ENCODE measurements at regions not wholly inside any gene's neighbourhood (a gene's known extent, or its start where the extent isn't known, plus 50 kb on each side); places are given as distances from the start of the nearest gene placed in this dataset.

DNA sequence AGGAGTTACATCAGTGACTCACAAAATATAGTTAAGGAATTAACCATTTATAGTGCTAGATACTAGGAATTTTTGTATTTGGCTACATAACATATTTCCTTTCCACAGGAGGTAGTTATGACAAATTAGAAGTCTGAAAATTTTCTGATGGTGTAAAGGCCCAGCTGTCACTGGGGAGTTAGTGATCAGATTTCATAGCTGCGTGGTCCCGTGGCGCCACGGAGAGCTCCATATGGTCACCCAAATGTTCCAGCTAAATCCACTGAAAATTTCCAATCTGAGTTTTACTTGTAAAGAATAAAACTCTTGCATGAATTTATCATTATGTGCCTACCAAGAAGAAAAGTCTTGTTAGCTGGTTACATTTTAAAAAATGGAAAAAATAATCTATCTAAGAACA lies 368.9 kb upstream of the PLSCR5 start:
- Histone ChIP-seq H3K4me3 (ENCODE audit: low read depth, low read length) (no peak overlapping the region), H3K27ac (ENCODE audit: low read depth, low read length) (no peak overlapping the region), H3K4me1 (ENCODE audit: control insufficient read depth, insufficient read depth, low read length) (no peaks in the 10 kb centered on the region; the same call in 1 of the 2 replicates), H3K9me3 (ENCODE audit: control insufficient read depth, insufficient read depth, low read depth, low read length) (no peaks in the 10 kb centered on the region), H3K36me3 (ENCODE audit: control insufficient read depth, insufficient read depth, low read length) (no peaks in the 10 kb centered on the region), H3K9ac (ENCODE audit: low read length) (no peak overlapping the region), H3K27me3 (ENCODE audit: control insufficient read depth, insufficient read depth, low read length) (no peaks in the 10 kb centered on the region)

DNA sequence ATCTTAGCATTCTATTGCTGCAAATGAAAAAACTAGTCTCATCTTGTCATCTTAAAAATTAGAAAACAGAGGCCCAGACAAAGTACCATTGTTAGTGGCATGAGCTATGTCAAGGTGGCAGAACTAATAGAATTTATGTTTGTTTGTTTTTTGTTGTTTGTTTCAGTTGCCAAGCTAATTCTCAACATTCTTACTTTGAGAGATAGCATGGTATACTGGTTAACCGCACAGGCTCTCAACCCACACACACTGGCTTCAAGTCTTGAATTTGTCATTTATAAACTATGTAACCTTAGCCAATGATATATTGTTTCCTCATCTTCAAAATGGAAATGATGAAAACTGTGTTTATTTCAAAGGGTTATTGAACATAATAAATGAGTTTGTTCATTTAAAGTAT lies 367.6 kb upstream of the PLSCR5 start:
- no peaks in the 10 kb centered on the region for H3K9me3 ChIP-seq (ENCODE audit: control insufficient read depth, insufficient read depth, low read depth, low read length)
- no peaks in the 10 kb centered on the region for H3K27me3 ChIP-seq (ENCODE audit: control insufficient read depth, insufficient read depth, low read length)
- H3K4me3 ChIP-seq (ENCODE audit: low read depth, low read length): no peak overlapping the region
- no peaks in the 10 kb centered on the region for H3K36me3 ChIP-seq (ENCODE audit: control insufficient read depth, insufficient read depth, low read length)
- H3K9ac ChIP-seq (ENCODE audit: low read length): no peak overlapping the region
- no peak overlapping the region for H3K27ac ChIP-seq (ENCODE audit: low read depth, low read length)
- peaks cover 11% of the 10 kb centered on the region for H3K4me1 ChIP-seq (ENCODE audit: control insufficient read depth, insufficient read depth, low read length)

DNA sequence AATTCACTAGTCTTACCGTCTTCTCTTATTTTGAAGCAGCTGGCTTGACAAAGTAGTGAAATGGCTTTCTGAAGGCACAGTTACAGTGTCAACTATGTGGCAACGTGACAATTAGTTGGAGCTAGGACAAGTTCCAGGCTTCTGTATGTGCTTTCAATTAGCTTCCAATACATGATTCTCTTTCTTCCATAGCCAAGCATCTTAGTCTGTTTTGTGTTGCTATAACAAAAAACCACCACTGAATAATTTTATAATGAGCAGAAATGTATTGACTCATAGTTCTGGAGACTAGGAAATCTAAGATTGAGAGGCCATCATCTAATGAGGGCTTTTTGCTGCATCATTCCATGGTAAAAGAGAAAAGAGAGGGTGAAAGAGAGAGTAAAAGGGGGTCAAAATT lies 365.1 kb upstream of the PLSCR5 start:
- Histone ChIP-seq H3K4me3 (ENCODE audit: low read depth, low read length) (no peak overlapping the region), H3K4me1 (ENCODE audit: control insufficient read depth, insufficient read depth, low read length) (peaks cover 12% of the 10 kb centered on the region), H3K9me3 (ENCODE audit: control insufficient read depth, insufficient read depth, low read depth, low read length) (no peaks in the 10 kb centered on the region), H3K36me3 (ENCODE audit: control insufficient read depth, insufficient read depth, low read length) (no peaks in the 10 kb centered on the region), H3K27me3 (ENCODE audit: control insufficient read depth, insufficient read depth, low read length) (no peaks in the 10 kb centered on the region), H3K27ac (ENCODE audit: low read depth, low read length) (no peak overlapping the region), H3K9ac (ENCODE audit: low read length) (no peak overlapping the region)

DNA sequence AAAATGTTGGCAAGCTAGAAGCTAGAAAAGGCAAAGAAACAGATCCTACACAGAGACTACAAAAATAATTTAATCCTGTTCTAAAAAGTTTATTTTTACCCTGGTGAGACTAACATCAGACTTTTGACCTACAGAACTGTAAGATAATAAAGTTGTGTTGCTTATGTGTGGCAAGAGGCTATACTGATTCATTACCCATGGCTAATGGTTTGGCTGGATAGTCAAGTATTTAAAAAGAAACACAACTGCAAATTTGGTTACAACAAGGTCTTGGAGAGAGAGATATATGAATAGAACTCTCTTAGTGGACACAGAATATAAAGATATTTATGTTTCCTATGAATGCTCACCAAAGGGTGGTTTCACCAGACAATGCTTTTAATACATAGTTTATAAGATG lies 364.2 kb upstream of the PLSCR5 start:
- Histone ChIP-seq H3K9me3 (ENCODE audit: control insufficient read depth, insufficient read depth, low read depth, low read length) (no peaks in the 10 kb centered on the region), H3K27ac (ENCODE audit: low read depth, low read length) (no peak overlapping the region), H3K9ac (ENCODE audit: low read length) (no peak overlapping the region), H3K36me3 (ENCODE audit: control insufficient read depth, insufficient read depth, low read length) (no peaks in the 10 kb centered on the region), H3K27me3 (ENCODE audit: control insufficient read depth, insufficient read depth, low read length) (no peaks in the 10 kb centered on the region), H3K4me1 (ENCODE audit: control insufficient read depth, insufficient read depth, low read length) (peaks cover 12% of the 10 kb centered on the region), H3K4me3 (ENCODE audit: low read depth, low read length) (no peak overlapping the region)

DNA sequence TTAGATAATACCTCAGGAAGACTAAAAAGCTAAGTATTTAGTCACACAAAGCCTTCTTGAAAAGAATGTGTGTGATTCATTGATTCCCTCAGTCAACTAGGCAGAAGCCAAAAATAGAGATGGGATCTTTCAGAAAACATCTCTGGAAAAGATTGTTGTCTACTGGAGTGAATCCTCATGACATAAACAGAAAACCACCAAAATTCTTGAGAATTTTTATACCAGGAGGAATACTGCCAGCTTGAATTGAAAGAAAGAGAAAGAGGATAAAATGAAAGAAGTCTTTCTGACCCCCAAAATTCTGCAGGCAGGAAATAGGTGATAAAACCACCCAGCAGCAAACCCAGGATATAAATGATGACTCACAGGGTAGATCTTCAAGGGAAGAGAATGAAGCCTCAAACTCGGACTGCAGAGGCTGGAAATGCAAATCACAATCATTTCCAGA lies 363.1 kb upstream of the PLSCR5 start:
- no peaks in the 10 kb centered on the region for H3K9me3 ChIP-seq (ENCODE audit: control insufficient read depth, insufficient read depth, low read depth, low read length)
- H3K27ac ChIP-seq (ENCODE audit: low read depth, low read length): peak overlapping the region; percentile 90
- H3K4me1 ChIP-seq (ENCODE audit: control insufficient read depth, insufficient read depth, low read length): peaks cover 12% of the 10 kb centered on the region
- H3K9ac ChIP-seq (ENCODE audit: low read length): no peak overlapping the region
- H3K36me3 ChIP-seq (ENCODE audit: control insufficient read depth, insufficient read depth, low read length): no peaks in the 10 kb centered on the region
- H3K27me3 ChIP-seq (ENCODE audit: control insufficient read depth, insufficient read depth, low read length): no peaks in the 10 kb centered on the region
- H3K4me3 ChIP-seq (ENCODE audit: low read depth, low read length): no peak overlapping the region

DNA sequence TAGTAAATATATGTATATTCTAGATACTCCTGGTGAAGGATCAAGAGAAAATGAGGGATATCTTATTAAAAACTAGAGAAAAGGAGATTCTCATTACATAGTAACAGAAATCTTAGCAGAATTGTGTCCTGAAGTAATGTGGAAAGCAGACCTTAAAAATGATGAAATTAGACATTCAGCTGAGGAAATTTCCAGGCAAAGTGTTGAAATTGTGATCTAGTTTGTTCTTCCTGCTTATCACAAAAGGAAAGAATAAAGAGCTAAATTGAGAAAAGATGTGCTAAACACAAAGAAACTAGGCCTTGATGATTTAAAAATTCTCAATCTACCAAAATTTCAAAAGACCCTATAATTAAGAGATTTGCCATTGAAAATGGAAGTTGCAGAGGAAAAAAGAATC lies 362.6 kb upstream of the PLSCR5 start:
- Histone ChIP-seq H3K36me3 (ENCODE audit: control insufficient read depth, insufficient read depth, low read length) (no peaks in the 10 kb centered on the region), H3K27ac (ENCODE audit: low read depth, low read length) (peak overlapping the region; percentile 90), H3K27me3 (ENCODE audit: control insufficient read depth, insufficient read depth, low read length) (no peaks in the 10 kb centered on the region), H3K9me3 (ENCODE audit: control insufficient read depth, insufficient read depth, low read depth, low read length) (no peaks in the 10 kb centered on the region), H3K4me3 (ENCODE audit: low read depth, low read length) (no peak overlapping the region), H3K9ac (ENCODE audit: low read length) (no peak overlapping the region), H3K4me1 (ENCODE audit: control insufficient read depth, insufficient read depth, low read length) (peaks cover 12% of the 10 kb centered on the region)

DNA sequence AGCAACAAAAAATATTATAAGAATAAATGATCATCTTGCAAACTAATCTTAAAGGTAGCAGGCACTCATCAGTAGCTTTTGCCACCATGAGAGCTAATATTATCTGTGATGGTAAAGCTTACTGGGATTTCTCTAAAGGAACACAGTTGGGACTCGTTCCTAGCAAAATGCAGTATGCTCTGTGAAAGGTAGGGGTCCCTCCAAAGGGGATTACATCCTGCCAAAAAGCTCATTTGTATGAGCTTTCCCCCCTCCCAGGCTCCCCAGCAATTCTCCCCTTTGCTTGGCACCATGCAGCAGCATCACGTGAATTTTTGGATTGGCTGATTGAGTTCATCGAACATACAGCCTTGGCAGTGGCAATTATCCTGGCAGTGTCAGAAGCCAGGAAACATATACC lies 361.0 kb upstream of the PLSCR5 start:
- H3K4me3 ChIP-seq (ENCODE audit: low read depth, low read length): no peak overlapping the region

DNA sequence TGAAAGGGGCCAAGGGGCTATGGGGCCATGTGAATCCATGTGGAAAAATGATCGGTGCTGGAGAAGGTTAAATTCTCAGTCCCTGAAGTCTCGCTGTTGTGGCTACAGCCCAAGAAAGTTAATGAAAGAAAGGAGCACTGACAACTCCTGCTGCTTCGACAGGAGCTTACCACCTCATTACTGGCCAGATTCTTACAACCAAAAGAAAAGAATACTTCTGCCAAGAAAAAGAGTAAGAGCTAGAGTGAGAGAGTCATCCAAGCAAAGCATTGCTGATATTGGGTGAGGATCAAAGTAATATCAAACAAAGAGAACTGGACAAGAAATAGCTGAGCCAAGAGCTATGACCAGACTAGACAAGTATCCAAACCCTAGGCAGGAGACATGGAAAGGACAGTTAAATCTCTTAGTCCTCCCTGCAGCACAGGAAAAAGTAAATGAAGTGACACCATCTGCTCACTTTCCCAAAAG lies 348.4 kb upstream of the PLSCR5 start:
- Histone ChIP-seq H3K4me1 (ENCODE audit: control insufficient read depth, insufficient read depth, low read length) (no peaks in the 10 kb centered on the region), H3K27me3 (ENCODE audit: control insufficient read depth, insufficient read depth, low read length) (no peaks in the 10 kb centered on the region), H3K4me3 (ENCODE audit: low read depth, low read length) (no peak overlapping the region), H3K36me3 (ENCODE audit: control insufficient read depth, insufficient read depth, low read length) (no peaks in the 10 kb centered on the region), H3K9ac (ENCODE audit: low read length) (no peak overlapping the region), H3K27ac (ENCODE audit: low read depth, low read length) (no peak overlapping the region), H3K9me3 (ENCODE audit: control insufficient read depth, insufficient read depth, low read depth, low read length) (no peaks in the 10 kb centered on the region)

More for the DNA sequence above, 361.0 kb upstream of the PLSCR5 start:
- Histone ChIP-seq H3K9ac (ENCODE audit: low read length) (no peak overlapping the region), H3K27ac (ENCODE audit: low read depth, low read length) (no peak overlapping the region), H3K9me3 (ENCODE audit: control insufficient read depth, insufficient read depth, low read depth, low read length) (no peaks in the 10 kb centered on the region), H3K27me3 (ENCODE audit: control insufficient read depth, insufficient read depth, low read length) (no peaks in the 10 kb centered on the region), H3K36me3 (ENCODE audit: control insufficient read depth, insufficient read depth, low read length) (no peaks in the 10 kb centered on the region), H3K4me1 (ENCODE audit: control insufficient read depth, insufficient read depth, low read length) (peaks cover 12% of the 10 kb centered on the region)

DNA sequence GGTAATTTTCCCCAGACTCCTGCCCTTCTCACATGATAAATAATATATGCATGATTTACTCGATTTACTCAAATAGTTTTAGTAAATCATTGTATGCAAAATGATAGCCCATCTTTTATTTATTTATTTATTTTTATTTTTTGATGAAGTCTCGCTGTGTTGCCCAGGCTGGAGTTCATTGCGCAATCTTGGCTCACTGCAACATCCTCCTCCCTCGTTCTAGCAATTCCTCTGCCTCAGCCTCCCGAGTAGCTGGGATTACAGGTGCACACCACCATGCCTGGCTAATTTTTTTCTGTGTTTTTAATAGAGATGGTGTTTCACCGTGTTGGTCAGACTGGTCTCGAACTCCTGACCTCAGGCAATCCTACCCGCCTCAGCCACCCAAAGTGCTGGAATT lies 343.8 kb upstream of the PLSCR5 start:
- no peak overlapping the region for H3K27ac ChIP-seq (ENCODE audit: low read depth, low read length)
- no peaks in the 10 kb centered on the region for H3K9me3 ChIP-seq (ENCODE audit: control insufficient read depth, insufficient read depth, low read depth, low read length)
- H3K4me1 ChIP-seq (ENCODE audit: control insufficient read depth, insufficient read depth, low read length): no peaks in the 10 kb centered on the region
- no peaks in the 10 kb centered on the region for H3K36me3 ChIP-seq (ENCODE audit: control insufficient read depth, insufficient read depth, low read length)
- no peak overlapping the region for H3K4me3 ChIP-seq (ENCODE audit: low read depth, low read length)
- no peaks in the 10 kb centered on the region for H3K27me3 ChIP-seq (ENCODE audit: control insufficient read depth, insufficient read depth, low read length)
- H3K9ac ChIP-seq (ENCODE audit: low read length): no peak overlapping the region

DNA sequence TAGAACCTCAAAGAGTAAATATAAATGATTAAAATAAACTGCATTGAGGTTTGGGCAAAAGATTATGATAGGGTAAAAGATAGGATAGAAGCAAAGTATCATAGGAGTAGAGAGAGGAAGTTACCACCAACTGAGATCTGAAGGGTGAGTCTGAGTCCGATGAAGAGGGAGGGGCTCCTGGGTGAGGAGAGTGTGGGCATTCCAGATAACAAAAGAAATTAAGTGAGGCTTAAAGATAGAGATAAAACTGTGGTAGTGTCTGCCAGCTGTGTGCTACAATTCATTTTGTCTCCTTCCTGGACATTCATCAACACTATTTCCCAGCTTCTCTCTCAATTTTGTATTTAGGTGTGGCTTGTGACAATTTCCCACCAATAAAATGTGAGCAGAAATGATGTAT lies 343.0 kb upstream of the PLSCR5 start:
- Histone ChIP-seq H3K9me3 (ENCODE audit: control insufficient read depth, insufficient read depth, low read depth, low read length) (no peaks in the 10 kb centered on the region), H3K36me3 (ENCODE audit: control insufficient read depth, insufficient read depth, low read length) (no peaks in the 10 kb centered on the region), H3K27ac (ENCODE audit: low read depth, low read length) (no peak overlapping the region), H3K27me3 (ENCODE audit: control insufficient read depth, insufficient read depth, low read length) (no peaks in the 10 kb centered on the region), H3K4me3 (ENCODE audit: low read depth, low read length) (no peak overlapping the region), H3K4me1 (ENCODE audit: control insufficient read depth, insufficient read depth, low read length) (no peaks in the 10 kb centered on the region), H3K9ac (ENCODE audit: low read length) (no peak overlapping the region)

DNA sequence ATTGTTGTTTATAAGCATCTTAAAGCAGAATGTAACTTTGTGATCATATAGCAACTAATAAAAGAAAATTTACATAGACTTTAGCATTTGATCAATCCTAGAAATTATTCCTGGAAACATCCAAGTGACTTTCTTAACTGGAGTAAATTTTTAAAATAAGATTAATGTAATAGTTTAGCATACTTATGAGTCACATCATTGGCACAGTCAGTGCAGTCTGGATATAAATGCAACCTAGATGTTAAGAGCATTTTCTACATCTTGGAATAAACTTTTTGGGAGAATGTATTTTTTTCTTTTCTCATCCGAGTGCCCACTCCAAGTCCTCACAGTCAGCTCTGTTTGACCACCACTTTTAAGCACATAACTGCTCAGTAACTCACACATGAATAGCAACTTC lies 324.6 kb upstream of the PLSCR5 start:
- no peak overlapping the region for H3K4me3 ChIP-seq (ENCODE audit: low read depth, low read length)
- H3K27ac ChIP-seq (ENCODE audit: low read depth, low read length): no peak overlapping the region
- no peaks in the 10 kb centered on the region for H3K36me3 ChIP-seq (ENCODE audit: control insufficient read depth, insufficient read depth, low read length)
- H3K27me3 ChIP-seq (ENCODE audit: control insufficient read depth, insufficient read depth, low read length): no peaks in the 10 kb centered on the region
- no peak overlapping the region for H3K9ac ChIP-seq (ENCODE audit: low read length)
- H3K9me3 ChIP-seq (ENCODE audit: control insufficient read depth, insufficient read depth, low read depth, low read length): no peaks in the 10 kb centered on the region
- H3K4me1 ChIP-seq (ENCODE audit: control insufficient read depth, insufficient read depth, low read length): no peaks in the 10 kb centered on the region
